ENCODE measurements at regions not wholly inside any gene's neighbourhood (a gene's known extent, or its start where the extent isn't known, plus 50 kb on each side); places are given as distances from the start of the nearest gene placed in this dataset.

GRCh38 chr9:121596515-121596914 lies 54.9 kb upstream of the DAB2IP start:
- Histone ChIP-seq H3K27ac (ENCODE audit: low read depth, low read length) (no peak overlapping the region), H3K4me3 (ENCODE audit: low read depth, low read length) (no peak overlapping the region), H3K9me3 (ENCODE audit: control insufficient read depth, insufficient read depth, low read length) (no peaks in the 10 kb centered on the region; the same call in 1 of the 2 replicates), H3K27me3 (ENCODE audit: control insufficient read depth, insufficient read depth, low read length) (peaks cover 10% of the 10 kb centered on the region)
- ChIA-PET CTCF (interaction anchor here (0.8 to 1.6 kb wide), 2 partner anchors 15 to 87 kb away, joined by 3 to 4 read pairs; no protein-coding TSS in a partner anchor), POLR2A (no interaction called here)
- DNase-seq (ENCODE audit: low read depth, low spot score) = no peak
- no peak for TF ChIP-seq CTCF (IDR thresholded peaks at IDR 0.05; ENCODE audit: low read depth, low read length)

GRCh38 chr9:121597698-121598166 lies 53.7 kb upstream of the DAB2IP start:
- CTCF ChIA-PET = interaction anchor here (0.9 to 1.8 kb wide), 5 partner anchors 36 to 392 kb away, joined by 3 to 6 read pairs (median 5); no protein-coding TSS in a partner anchor
- no peak for TF ChIP-seq CTCF (IDR thresholded peaks at IDR 0.05; ENCODE audit: low read depth, low read length)
- Histone ChIP-seq H3K27ac (ENCODE audit: low read depth, low read length) (peak overlapping the region; percentile 68), H3K27me3 (ENCODE audit: control insufficient read depth, insufficient read depth, low read length) (peaks cover 10% of the 10 kb centered on the region), H3K4me3 (ENCODE audit: low read depth, low read length) (peak overlapping the region; percentile 7; the same call in 1 of the 2 replicates), H3K9me3 (ENCODE audit: control insufficient read depth, insufficient read depth, low read length) (no peaks in the 10 kb centered on the region; the same call in 1 of the 2 replicates)
- POLR2A ChIA-PET = interaction anchor here (1.6 to 2.5 kb wide), 2 partner anchors 30 to 41 kb away, joined by 4 to 9 read pairs; no protein-coding TSS in a partner anchor
- no peak for DNase-seq (ENCODE audit: low read depth, low spot score)

GRCh38 chr9:121598167-121598964 lies 53.1 kb upstream of the DAB2IP start:
- POLR2A ChIA-PET = interaction anchor here (1.6 to 2.5 kb wide), 2 partner anchors 31 to 41 kb away, joined by 4 to 9 read pairs; no protein-coding TSS in a partner anchor
- peaks cover 10% of the 10 kb centered on the region for H3K27me3 ChIP-seq (ENCODE audit: control insufficient read depth, insufficient read depth, low read length)
- TF ChIP-seq CTCF (IDR thresholded peaks at IDR 0.05; ENCODE audit: low read depth, low read length) = peak; percentile 63
- H3K27ac ChIP-seq (ENCODE audit: low read depth, low read length) = peak overlapping the region; percentile 61
- peak; percentile 72 for DNase-seq (ENCODE audit: low read depth, low spot score)
- H3K4me3 ChIP-seq (ENCODE audit: low read depth, low read length) = peak overlapping the region; percentile 58
- no peaks in the 10 kb centered on the region; the same call in 1 of the 2 replicates for H3K9me3 ChIP-seq (ENCODE audit: control insufficient read depth, insufficient read depth, low read length)
- CTCF ChIA-PET = interaction anchor here (0.9 to 1.8 kb wide), 7 partner anchors 12 to 391 kb away, joined by 3 to 6 read pairs (median 4); no protein-coding TSS in a partner anchor

GRCh38 chr9:121598965-121599871 lies 52.2 kb upstream of the DAB2IP start:
- CTCF ChIA-PET = interaction anchor here (0.9 to 1.8 kb wide), 8 partner anchors 11 to 391 kb away, joined by 3 to 6 read pairs (median 4); no protein-coding TSS in a partner anchor
- Histone ChIP-seq H3K27ac (ENCODE audit: low read depth, low read length) (peak overlapping the region; percentile 31), H3K27me3 (ENCODE audit: control insufficient read depth, insufficient read depth, low read length) (peaks cover 10% of the 10 kb centered on the region), H3K4me3 (ENCODE audit: low read depth, low read length) (peak overlapping the region; percentile 58), H3K9me3 (ENCODE audit: control insufficient read depth, insufficient read depth, low read length) (no peaks in the 10 kb centered on the region; the same call in 1 of the 2 replicates)
- no peak for TF ChIP-seq CTCF (IDR thresholded peaks at IDR 0.05; ENCODE audit: low read depth, low read length)
- DNase-seq (ENCODE audit: low read depth, low spot score) = no peak
- POLR2A ChIA-PET = interaction anchor here (1.6 to 2.5 kb wide), 2 partner anchors 32 to 42 kb away, joined by 4 to 9 read pairs; no protein-coding TSS in a partner anchor
